ENCODE measurements at regions not wholly inside any gene's neighbourhood (a gene's known extent, or its start where the extent isn't known, plus 50 kb on each side); places are given as distances from the start of the nearest gene placed in this dataset.

- TF ChIP-seq, protein P1, sequence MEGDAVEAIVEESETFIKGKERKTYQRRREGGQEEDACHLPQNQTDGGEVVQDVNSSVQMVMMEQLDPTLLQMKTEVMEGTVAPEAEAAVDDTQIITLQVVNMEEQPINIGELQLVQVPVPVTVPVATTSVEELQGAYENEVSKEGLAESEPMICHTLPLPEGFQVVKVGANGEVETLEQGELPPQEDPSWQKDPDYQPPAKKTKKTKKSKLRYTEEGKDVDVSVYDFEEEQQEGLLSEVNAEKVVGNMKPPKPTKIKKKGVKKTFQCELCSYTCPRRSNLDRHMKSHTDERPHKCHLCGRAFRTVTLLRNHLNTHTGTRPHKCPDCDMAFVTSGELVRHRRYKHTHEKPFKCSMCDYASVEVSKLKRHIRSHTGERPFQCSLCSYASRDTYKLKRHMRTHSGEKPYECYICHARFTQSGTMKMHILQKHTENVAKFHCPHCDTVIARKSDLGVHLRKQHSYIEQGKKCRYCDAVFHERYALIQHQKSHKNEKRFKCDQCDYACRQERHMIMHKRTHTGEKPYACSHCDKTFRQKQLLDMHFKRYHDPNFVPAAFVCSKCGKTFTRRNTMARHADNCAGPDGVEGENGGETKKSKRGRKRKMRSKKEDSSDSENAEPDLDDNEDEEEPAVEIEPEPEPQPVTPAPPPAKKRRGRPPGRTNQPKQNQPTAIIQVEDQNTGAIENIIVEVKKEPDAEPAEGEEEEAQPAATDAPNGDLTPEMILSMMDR (IDR thresholded peaks at IDR 0.05 in 2 of 3, conservative IDR thresholded peaks at IDR 0.05 in 1 of 3; ENCODE audit: borderline replicate concordance in 1 of 3, insufficient read depth in 1 of 3, low read depth in 2 of 3, low read length in 2 of 3): no peak
- TF ChIP-seq SIN3A (IDR thresholded peaks at IDR 0.05; ENCODE audit: low read depth) (no peak), POLR2A (IDR thresholded peaks at IDR 0.05; ENCODE audit: borderline replicate concordance, extremely low read depth, insufficient read depth, insufficient read length) (no peak), EZH2phosphoT487 (IDR thresholded peaks at IDR 0.05; ENCODE audit: borderline replicate concordance) (no peak)
These were observed 186.2 kb downstream of the CWF19L2 start (continued) for GRCh38 chr11:107271425-107271824.

DNA sequence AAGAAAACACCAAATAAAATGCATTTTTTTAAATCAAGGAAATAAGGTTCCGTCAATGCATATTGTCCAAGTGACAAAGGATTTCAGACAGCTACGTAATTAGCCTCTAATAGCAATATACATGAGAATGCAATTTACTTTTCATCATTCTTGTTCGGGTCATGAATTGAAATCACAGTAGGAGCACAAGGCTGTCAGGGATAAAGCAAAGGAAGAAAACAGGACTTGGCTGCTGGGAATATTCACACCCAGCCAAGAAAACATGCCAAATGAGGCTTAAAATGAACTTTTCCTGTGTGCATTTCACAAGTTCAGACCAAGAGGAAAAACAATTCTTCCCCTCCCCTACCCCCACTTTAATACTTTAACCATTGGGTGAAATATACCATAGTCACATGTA, 188.6 kb downstream of the CWF19L2 start:
- intact Hi-C loops (cut with micrococcal nuclease): no loop called here
- TF ChIP-seq CEBPB (IDR thresholded peaks at IDR 0.05; ENCODE audit: low read depth): no peak
- TF ChIP-seq JUND (IDR thresholded peaks at IDR 0.05): no peak
- POLR2A ChIA-PET: no interaction called here
- DNase-seq (ENCODE audit: low read depth, low spot score) (no peak), ATAC-seq (no peak)
- no peaks in the 10 kb centered on the region for H3K4me1 ChIP-seq (ENCODE audit: control insufficient read depth in 1 of 2, insufficient read depth in 2 of 2, low read length in 2 of 2)
- no TSS peak for BruUV-seq (replicated peaks)
- H3K9me3 ChIP-seq (ENCODE audit: control insufficient read depth in 1 of 2, insufficient read depth in 1 of 2, low read depth in 1 of 2, low read length in 2 of 2): no peaks in the 10 kb centered on the region
- H3K27ac ChIP-seq (ENCODE audit: low read depth, low read length): no peak overlapping the region
- H3K9ac ChIP-seq (ENCODE audit: low read length): no peak overlapping the region
- CTCF ChIA-PET: no interaction called here
- H3K9me2 ChIP-seq (ENCODE audit: insufficient read depth): no peaks in the 10 kb centered on the region
- H2AFZ ChIP-seq (ENCODE audit: low read depth, low read length, poor library complexity, severe bottlenecking): no peak overlapping the region
- RAD21 ChIA-PET (ENCODE audit: low non-redundant PET in 1 of 2, low total read pairs in 2 of 2, uncharacterized antibody in 2 of 2, unreplicated experiment in 2 of 2): no interaction called here
- no peak overlapping the region for H3K4me2 ChIP-seq (ENCODE audit: low read length)
- H3K4me3 ChIP-seq (replicated peaks in 1 of 2; ENCODE audit: low read depth in 1 of 2, low read length in 2 of 2): no peak overlapping the region
- no peaks in the 10 kb centered on the region for H3K27me3 ChIP-seq (ENCODE audit: insufficient read depth, low read length)
- H4K20me1 ChIP-seq (ENCODE audit: insufficient read depth): no peaks in the 10 kb centered on the region
- no peaks in the 10 kb centered on the region for H3K79me2 ChIP-seq (ENCODE audit: insufficient read depth, low read length)
- H3K36me3 ChIP-seq (ENCODE audit: control insufficient read depth in 1 of 2, insufficient read depth in 2 of 2, low read length in 2 of 2): no peaks in the 10 kb centered on the region

DNA sequence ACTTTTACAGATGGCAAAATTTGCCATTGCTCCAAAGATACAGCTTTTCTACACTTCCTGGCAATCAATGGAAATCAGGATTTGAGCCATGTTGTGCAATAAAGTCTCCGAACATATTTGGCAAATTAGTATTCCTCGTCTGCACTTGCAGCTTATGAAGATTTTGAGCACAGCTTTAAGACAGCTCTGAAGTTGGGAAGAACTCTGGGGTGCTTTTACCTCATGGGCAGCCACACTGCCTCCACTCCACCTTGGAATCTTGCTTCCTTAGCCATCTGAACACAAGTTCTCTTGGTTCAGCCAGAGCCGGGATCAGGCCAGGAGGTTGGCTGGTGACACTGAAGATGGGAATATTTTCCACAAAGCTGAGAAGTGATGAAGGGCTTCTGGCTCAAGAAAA, 191.2 kb downstream of the CWF19L2 start:
- Histone ChIP-seq H3K9ac (ENCODE audit: low read length) (no peak overlapping the region), H3K4me1 (ENCODE audit: control insufficient read depth in 1 of 2, insufficient read depth in 2 of 2, low read length in 2 of 2) (no peaks in the 10 kb centered on the region), H3K4me2 (ENCODE audit: low read length) (no peak overlapping the region), H3K36me3 (ENCODE audit: control insufficient read depth in 1 of 2, insufficient read depth in 2 of 2, low read length in 2 of 2) (no peaks in the 10 kb centered on the region), H3K9me3 (ENCODE audit: control insufficient read depth in 1 of 2, insufficient read depth in 1 of 2, low read depth in 1 of 2, low read length in 2 of 2) (no peaks in the 10 kb centered on the region), H3K27ac (ENCODE audit: low read depth, low read length) (no peak overlapping the region), H2AFZ (ENCODE audit: low read depth, low read length, poor library complexity, severe bottlenecking) (no peak overlapping the region), H3K27me3 (ENCODE audit: insufficient read depth, low read length) (no peaks in the 10 kb centered on the region), H3K79me2 (ENCODE audit: insufficient read depth, low read length) (no peaks in the 10 kb centered on the region), H3K4me3 (replicated peaks in 1 of 2; ENCODE audit: low read depth in 1 of 2, low read length in 2 of 2) (no peak overlapping the region), H3K9me2 (ENCODE audit: insufficient read depth) (no peaks in the 10 kb centered on the region), H4K20me1 (ENCODE audit: insufficient read depth) (no peaks in the 10 kb centered on the region)
- intact Hi-C loops (cut with micrococcal nuclease): no loop called here
- BruUV-seq (replicated peaks): no TSS peak
- DNase-seq (ENCODE audit: low read depth, low spot score) (no peak), ATAC-seq (no peak)
- CTCF ChIA-PET: no interaction called here
- POLR2A ChIA-PET: no interaction called here
- RAD21 ChIA-PET (ENCODE audit: low non-redundant PET in 1 of 2, low total read pairs in 2 of 2, uncharacterized antibody in 2 of 2, unreplicated experiment in 2 of 2): no interaction called here
- TF ChIP-seq TCF7L2 (IDR thresholded peaks at IDR 0.05; ENCODE audit: borderline replicate concordance, extremely low read depth, insufficient read depth, insufficient read length): no peak
- TF ChIP-seq EGR1 (IDR thresholded peaks at IDR 0.05; ENCODE audit: low read depth): no peak
- TF ChIP-seq JUND (IDR thresholded peaks at IDR 0.05): no peak
- no peak for TF ChIP-seq ZNF274 (IDR thresholded peaks at IDR 0.05; ENCODE audit: low read depth, low read length)
- no peak for TF ChIP-seq FOSL1 (IDR thresholded peaks at IDR 0.05; ENCODE audit: low read depth)
- TF ChIP-seq SP1 (IDR thresholded peaks at IDR 0.05; ENCODE audit: low read depth): no peak
- no peak for TF ChIP-seq POLR2AphosphoS5 (IDR thresholded peaks at IDR 0.05; ENCODE audit: low read depth, low read length)
- TF ChIP-seq CBX3 (IDR thresholded peaks at IDR 0.05; ENCODE audit: low read depth): no peak
- TF ChIP-seq EZH2phosphoT487 (IDR thresholded peaks at IDR 0.05; ENCODE audit: borderline replicate concordance): no peak
- TF ChIP-seq ELF1 (IDR thresholded peaks at IDR 0.05; ENCODE audit: borderline replicate concordance, low read depth): no peak
- TF ChIP-seq, protein P1 (IDR thresholded peaks at IDR 0.05 in 2 of 3, conservative IDR thresholded peaks at IDR 0.05 in 1 of 3; ENCODE audit: borderline replicate concordance in 1 of 3, insufficient read depth in 1 of 3, low read depth in 2 of 3, low read length in 2 of 3): no peak
